GM23338 (cell line): ENCODE measurements at regions not wholly inside any gene's neighbourhood (a gene's known extent, or its start where the extent isn't known, plus 50 kb on each side); places are given as distances from the start of the nearest gene placed in this dataset.

Source experiments
- CREB1 ChIP-seq: fragments of 250-450 bp; sonication (Bioruptor Pico); IDR thresholded peaks from 2 replicates; pipeline ENCODE4 v1.5.0; 2020; ENCODE audit warnings: low read depth, mild to moderate bottlenecking, moderate library complexity
- CTCF ChIP-seq, 2 experiments: fragments of 200-600 bp in 1 of 2; sonication (generic) in 1 of 2; conservative IDR thresholded peaks; 2 replicates each; pipeline versions ENCODE4 v1.5.1 to v1.6.1; 2016 to 2017; ENCODE audit warnings: antibody characterized with exemption in 2 of 2, low read depth in 2 of 2, mild to moderate bottlenecking in 2 of 2, moderate library complexity in 1 of 2
- ETS1 ChIP-seq: IDR thresholded peaks from 2 replicates; pipeline ENCODE4 v1.6.1; 2016; ENCODE audit warnings: antibody characterized with exemption
- EZH2 ChIP-seq: fragments of 200-600 bp; sonication (generic); IDR thresholded peaks from one replicate; pipeline ENCODE4 v1.8.0; 2017; ENCODE audit warnings: antibody characterized with exemption, mild to moderate bottlenecking, low read depth; ENCODE audit not compliant: unreplicated experiment
- EZH2phosphoT487 ChIP-seq: fragments of 200-600 bp; sonication (generic); IDR thresholded peaks from one replicate; pipeline ENCODE4 v1.8.1; 2018; ENCODE audit warnings: antibody characterized with exemption; ENCODE audit not compliant: unreplicated experiment
- JUNB ChIP-seq: IDR thresholded peaks from one replicate; pipeline ENCODE4 v1.6.1; 2016; ENCODE audit warnings: antibody characterized with exemption; ENCODE audit not compliant: unreplicated experiment
- NANOG ChIP-seq: IDR thresholded peaks from 2 replicates; pipeline ENCODE4 v1.6.1; 2016; ENCODE audit warnings: antibody characterized with exemption, borderline replicate concordance
- POLR2AphosphoS5 ChIP-seq: IDR thresholded peaks from 2 replicates; pipeline ENCODE4 v1.6.1; 2016; ENCODE audit warnings: antibody characterized with exemption, low read depth
- REST ChIP-seq: IDR thresholded peaks from one replicate; pipeline ENCODE4 v1.6.1; 2018; ENCODE audit warnings: antibody characterized with exemption; ENCODE audit not compliant: unreplicated experiment
- STAT1 ChIP-seq: IDR thresholded peaks from one replicate; pipeline ENCODE4 v1.6.1; 2016; ENCODE audit warnings: antibody characterized with exemption; ENCODE audit not compliant: unreplicated experiment
- ZNF114 ChIP-seq: fragments of 250-450 bp; sonication (Bioruptor Pico); IDR thresholded peaks from 2 replicates; pipeline ENCODE4 v1.5.0; 2020; ENCODE audit warnings: mild to moderate bottlenecking, moderate library complexity
- ZNF331 ChIP-seq: fragments of 250-450 bp; sonication (Bioruptor Pico); IDR thresholded peaks from 2 replicates; pipeline ENCODE4 v1.5.0; 2020; ENCODE audit warnings: low read depth, mild to moderate bottlenecking, moderate library complexity
- ZNF462 ChIP-seq: fragments of 250-450 bp; sonication (Bioruptor Pico); IDR thresholded peaks from 2 replicates; pipeline ENCODE4 v1.5.0; 2020; ENCODE audit warnings: mild to moderate bottlenecking, moderate library complexity

- TF ChIP-seq CTCF (conservative IDR thresholded peaks at IDR 0.05; ENCODE audit: low read depth in 2 of 2), result no peak
- no peak for TF ChIP-seq EZH2phosphoT487
- TF ChIP-seq EZH2, result no peak
- TF ChIP-seq ETS1, result no peak
- TF ChIP-seq POLR2AphosphoS5, result no peak
- no peak for TF ChIP-seq CREB1
- no peak for TF ChIP-seq REST
- TF ChIP-seq NANOG, result no peak
- TF ChIP-seq STAT1, result no peak
- TF ChIP-seq JUNB, result no peak
- no peak for TF ChIP-seq ZNF331
- TF ChIP-seq ZNF114, result no peak
- no peak for TF ChIP-seq ZNF462
Observed at GRCh38 chr20:51300104-51300503, 242.4 kb downstream of the NFATC2 start.
